ENCODE measurements at regions not wholly inside any gene's neighbourhood (a gene's known extent, or its start where the extent isn't known, plus 50 kb on each side); places are given as distances from the start of the nearest gene placed in this dataset.

DNA sequence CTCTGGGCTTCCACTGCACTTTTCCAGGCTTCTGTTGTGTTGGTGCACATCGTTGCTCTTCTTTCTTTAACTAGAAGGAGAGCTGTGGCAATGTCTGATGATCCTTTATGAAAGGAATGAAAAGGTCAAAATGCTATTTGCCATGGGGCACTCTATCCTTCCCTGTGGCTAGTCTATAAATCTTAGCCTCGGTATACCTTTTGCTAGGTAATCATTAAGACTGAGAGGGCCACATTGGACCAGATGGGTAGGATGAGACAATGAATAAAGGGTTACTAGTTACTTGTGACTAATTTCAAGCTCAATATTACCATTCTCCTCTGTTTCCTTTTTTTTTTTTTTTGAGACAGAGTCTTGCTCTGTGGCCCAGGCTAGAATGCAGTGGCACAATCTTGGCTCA lies 89.4 kb upstream of the C1orf87 start:
- H3K4me1 ChIP-seq (ENCODE audit: control insufficient read depth, low read depth, low read length): no peaks in the 10 kb centered on the region
- H3K9me3 ChIP-seq (ENCODE audit: control insufficient read depth, low read depth, low read length): no peaks in the 10 kb centered on the region
- H3K27me3 ChIP-seq (ENCODE audit: control insufficient read depth, insufficient read depth, low read length): no peaks in the 10 kb centered on the region
- no peaks in the 10 kb centered on the region for H3K36me3 ChIP-seq (ENCODE audit: control insufficient read depth, low read depth, low read length)
- no peak overlapping the region for H3K4me3 ChIP-seq (ENCODE audit: low read length)
- H3K9ac ChIP-seq (ENCODE audit: low read length): no peak overlapping the region
- no peak overlapping the region for H3K27ac ChIP-seq (ENCODE audit: low read length)

- Histone ChIP-seq H3K4me1 (ENCODE audit: control insufficient read depth, low read depth, low read length) (no peaks in the 10 kb centered on the region), H3K9ac (ENCODE audit: low read length) (no peak overlapping the region), H3K27ac (ENCODE audit: low read length) (no peak overlapping the region), H3K36me3 (ENCODE audit: control insufficient read depth, low read depth, low read length) (no peaks in the 10 kb centered on the region), H3K27me3 (ENCODE audit: control insufficient read depth, insufficient read depth, low read length) (no peaks in the 10 kb centered on the region), H3K9me3 (ENCODE audit: control insufficient read depth, low read depth, low read length) (no peaks in the 10 kb centered on the region), H3K4me3 (ENCODE audit: low read length) (no peak overlapping the region)
Observed at GRCh38 chr1:60160141-60160540, 86.6 kb upstream of the C1orf87 start.

- Histone ChIP-seq H3K4me3 (ENCODE audit: low read length) (no peak overlapping the region), H3K27me3 (ENCODE audit: control insufficient read depth, insufficient read depth, low read length) (no peaks in the 10 kb centered on the region), H3K9ac (ENCODE audit: low read length) (no peak overlapping the region), H3K36me3 (ENCODE audit: control insufficient read depth, low read depth, low read length) (no peaks in the 10 kb centered on the region), H3K4me1 (ENCODE audit: control insufficient read depth, low read depth, low read length) (peaks cover 9% of the 10 kb centered on the region), H3K27ac (ENCODE audit: low read length) (no peak overlapping the region), H3K9me3 (ENCODE audit: control insufficient read depth, low read depth, low read length) (no peaks in the 10 kb centered on the region)
Observed at GRCh38 chr1:60156371-60156770, 82.8 kb upstream of the C1orf87 start.

DNA sequence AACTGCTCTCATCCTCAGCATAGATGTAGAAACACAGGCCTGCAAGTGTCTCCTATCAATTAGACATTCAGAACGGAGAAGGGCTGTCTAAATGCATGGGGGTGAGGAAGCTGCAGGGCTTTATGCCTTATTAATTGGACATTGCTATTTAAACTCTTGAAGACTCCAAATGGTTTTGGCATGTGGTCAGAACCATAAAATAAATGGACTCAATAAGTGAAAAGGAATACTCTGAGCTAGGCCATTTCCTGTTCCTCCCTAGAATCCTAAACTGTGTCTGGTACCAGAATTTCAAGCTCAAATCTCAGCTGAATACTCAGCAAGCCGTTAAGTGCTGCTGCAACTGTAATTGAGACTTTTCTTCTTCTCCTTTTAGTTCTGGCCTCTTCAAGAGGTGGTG lies 80.4 kb upstream of the C1orf87 start:
- Histone ChIP-seq H3K36me3 (ENCODE audit: control insufficient read depth, low read depth, low read length) (no peaks in the 10 kb centered on the region), H3K27ac (ENCODE audit: low read length) (no peak overlapping the region), H3K4me3 (ENCODE audit: low read length) (no peak overlapping the region), H3K9me3 (ENCODE audit: control insufficient read depth, low read depth, low read length) (no peaks in the 10 kb centered on the region), H3K27me3 (ENCODE audit: control insufficient read depth, insufficient read depth, low read length) (no peaks in the 10 kb centered on the region), H3K9ac (ENCODE audit: low read length) (no peak overlapping the region), H3K4me1 (ENCODE audit: control insufficient read depth, low read depth, low read length) (peaks cover 9% of the 10 kb centered on the region)

- Histone ChIP-seq H3K27me3 (ENCODE audit: control insufficient read depth, insufficient read depth, low read length) (no peaks in the 10 kb centered on the region), H3K4me1 (ENCODE audit: control insufficient read depth, low read depth, low read length) (peaks cover 9% of the 10 kb centered on the region), H3K9ac (ENCODE audit: low read length) (no peak overlapping the region), H3K9me3 (ENCODE audit: control insufficient read depth, low read depth, low read length) (no peaks in the 10 kb centered on the region), H3K4me3 (ENCODE audit: low read length) (no peak overlapping the region), H3K27ac (ENCODE audit: low read length) (no peak overlapping the region), H3K36me3 (ENCODE audit: control insufficient read depth, low read depth, low read length) (no peaks in the 10 kb centered on the region)
Observed at GRCh38 chr1:60152891-60153290, 79.3 kb upstream of the C1orf87 start.

- no peak overlapping the region for H3K9ac ChIP-seq (ENCODE audit: low read length)
- H3K36me3 ChIP-seq (ENCODE audit: control insufficient read depth, low read depth, low read length): no peaks in the 10 kb centered on the region
- no peaks in the 10 kb centered on the region for H3K27me3 ChIP-seq (ENCODE audit: control insufficient read depth, insufficient read depth, low read length)
- peaks cover 9% of the 10 kb centered on the region for H3K4me1 ChIP-seq (ENCODE audit: control insufficient read depth, low read depth, low read length)
- no peaks in the 10 kb centered on the region for H3K9me3 ChIP-seq (ENCODE audit: control insufficient read depth, low read depth, low read length)
- H3K27ac ChIP-seq (ENCODE audit: low read length): no peak overlapping the region
- no peak overlapping the region for H3K4me3 ChIP-seq (ENCODE audit: low read length)
Observed at GRCh38 chr1:60151311-60151710, 77.7 kb upstream of the C1orf87 start.

DNA sequence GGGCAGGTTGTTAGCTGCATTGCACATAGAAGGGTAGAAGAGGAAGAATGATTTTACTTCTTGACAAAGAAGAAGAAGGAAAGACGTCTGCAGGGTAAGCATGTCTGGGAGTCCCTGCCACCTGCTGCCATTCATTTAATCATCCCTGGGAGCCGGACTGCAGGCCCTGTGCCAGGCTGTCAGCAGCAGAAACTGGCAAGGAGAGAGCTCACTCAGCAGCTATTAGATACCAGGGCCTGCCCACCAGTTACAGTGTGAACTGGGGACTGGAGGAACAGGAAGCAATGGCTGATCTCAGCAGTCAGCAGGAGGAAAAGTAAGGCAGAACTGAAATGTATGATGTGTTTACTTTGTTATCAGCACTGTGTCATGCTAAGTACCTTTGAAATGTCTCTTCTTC lies 75.7 kb upstream of the C1orf87 start:
- Histone ChIP-seq H3K27ac (ENCODE audit: low read length) (no peak overlapping the region), H3K9ac (ENCODE audit: low read length) (no peak overlapping the region), H3K9me3 (ENCODE audit: control insufficient read depth, low read depth, low read length) (no peaks in the 10 kb centered on the region), H3K27me3 (ENCODE audit: control insufficient read depth, insufficient read depth, low read length) (no peaks in the 10 kb centered on the region), H3K4me1 (ENCODE audit: control insufficient read depth, low read depth, low read length) (peaks cover 9% of the 10 kb centered on the region), H3K36me3 (ENCODE audit: control insufficient read depth, low read depth, low read length) (no peaks in the 10 kb centered on the region), H3K4me3 (ENCODE audit: low read length) (no peak overlapping the region)

DNA sequence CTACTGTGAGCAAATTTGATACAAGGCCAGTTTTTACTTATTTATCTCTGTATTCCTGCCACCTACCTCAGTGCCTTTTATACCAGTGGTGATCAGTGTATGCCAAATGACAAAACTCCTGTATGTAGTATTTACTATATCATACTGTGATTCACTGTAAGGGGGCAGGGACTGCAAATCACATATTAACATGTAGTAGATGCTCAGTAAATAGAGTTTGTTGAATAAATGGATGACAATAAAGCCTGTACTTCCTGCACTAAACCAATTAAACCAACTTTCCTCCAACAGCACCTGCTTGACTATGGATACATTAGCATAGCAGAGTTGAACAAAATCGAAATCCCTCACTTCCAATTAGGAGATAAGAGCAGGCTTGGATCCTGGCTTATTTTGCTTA lies 73.3 kb upstream of the C1orf87 start:
- Histone ChIP-seq H3K36me3 (ENCODE audit: control insufficient read depth, low read depth, low read length) (no peaks in the 10 kb centered on the region), H3K4me3 (ENCODE audit: low read length) (no peak overlapping the region), H3K4me1 (ENCODE audit: control insufficient read depth, low read depth, low read length) (no peaks in the 10 kb centered on the region), H3K27ac (ENCODE audit: low read length) (no peak overlapping the region), H3K9ac (ENCODE audit: low read length) (no peak overlapping the region), H3K27me3 (ENCODE audit: control insufficient read depth, insufficient read depth, low read length) (no peaks in the 10 kb centered on the region), H3K9me3 (ENCODE audit: control insufficient read depth, low read depth, low read length) (no peaks in the 10 kb centered on the region)

DNA sequence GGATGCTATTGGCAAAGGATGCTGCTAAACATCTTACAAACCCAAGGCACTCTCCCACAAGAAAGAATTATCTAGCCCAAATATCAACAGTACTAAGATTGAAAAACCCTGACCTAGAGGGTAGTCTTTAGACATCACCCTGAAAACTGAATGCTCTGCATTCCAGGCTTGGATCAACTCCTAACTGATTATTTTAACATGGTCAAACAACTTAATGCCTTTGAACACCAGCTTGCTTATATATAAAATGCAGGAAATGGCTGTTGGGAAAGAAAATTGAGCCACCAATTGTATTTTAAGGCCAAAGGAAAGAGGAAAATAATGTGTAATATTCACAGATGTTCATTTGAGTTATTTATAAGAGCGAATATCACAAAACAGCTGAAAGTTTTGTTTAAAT lies 72.2 kb upstream of the C1orf87 start:
- Histone ChIP-seq H3K4me1 (ENCODE audit: control insufficient read depth, low read depth, low read length) (no peaks in the 10 kb centered on the region), H3K9ac (ENCODE audit: low read length) (no peak overlapping the region), H3K4me3 (ENCODE audit: low read length) (no peak overlapping the region), H3K27me3 (ENCODE audit: control insufficient read depth, insufficient read depth, low read length) (no peaks in the 10 kb centered on the region), H3K27ac (ENCODE audit: low read length) (no peak overlapping the region), H3K36me3 (ENCODE audit: control insufficient read depth, low read depth, low read length) (no peaks in the 10 kb centered on the region), H3K9me3 (ENCODE audit: control insufficient read depth, low read depth, low read length) (no peaks in the 10 kb centered on the region)

DNA sequence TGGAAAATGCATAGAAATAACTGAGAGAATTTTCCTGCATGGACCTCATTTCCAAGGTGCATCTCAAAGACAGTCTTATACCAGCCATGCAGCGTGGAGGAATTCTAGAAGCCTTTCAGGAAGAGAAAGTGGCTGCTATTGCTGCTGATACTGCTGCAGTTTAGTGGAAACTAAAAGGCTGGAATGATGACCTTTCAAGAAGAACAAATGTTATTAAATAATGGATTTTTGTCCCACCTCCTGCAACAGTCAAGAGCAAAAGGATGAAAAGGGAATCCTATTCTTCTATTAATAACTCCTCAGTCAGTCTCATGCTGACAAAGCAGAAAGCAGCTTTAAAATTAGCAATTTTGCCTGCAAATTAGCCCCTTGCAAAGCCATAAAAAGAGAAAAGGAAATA lies 68.2 kb upstream of the C1orf87 start:
- H3K4me3 ChIP-seq (ENCODE audit: low read length): no peak overlapping the region
- no peaks in the 10 kb centered on the region for H3K36me3 ChIP-seq (ENCODE audit: control insufficient read depth, low read depth, low read length)
- H3K27me3 ChIP-seq (ENCODE audit: control insufficient read depth, insufficient read depth, low read length): no peaks in the 10 kb centered on the region
- H3K27ac ChIP-seq (ENCODE audit: low read length): no peak overlapping the region
- H3K4me1 ChIP-seq (ENCODE audit: control insufficient read depth, low read depth, low read length): no peaks in the 10 kb centered on the region
- no peak overlapping the region for H3K9ac ChIP-seq (ENCODE audit: low read length)
- H3K9me3 ChIP-seq (ENCODE audit: control insufficient read depth, low read depth, low read length): no peaks in the 10 kb centered on the region

DNA sequence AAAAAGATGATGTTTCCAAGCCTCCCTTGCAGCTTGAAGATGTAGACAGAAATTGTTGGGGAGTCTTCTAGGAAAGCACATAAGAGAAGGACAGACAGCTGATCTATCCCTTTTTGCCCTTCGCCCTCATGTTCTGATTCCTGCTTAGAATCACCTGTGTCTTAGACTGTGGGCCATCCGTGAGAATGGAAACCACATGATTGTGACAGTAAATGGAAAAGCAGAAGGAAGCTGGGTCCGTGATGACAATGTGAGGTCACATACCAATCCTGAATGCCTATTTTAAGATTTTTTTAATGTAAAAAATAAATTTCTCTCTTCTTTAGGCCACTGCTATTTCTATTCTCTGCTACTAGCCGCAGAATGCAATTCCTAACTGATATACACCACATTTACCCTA lies 67.7 kb upstream of the C1orf87 start:
- no peaks in the 10 kb centered on the region for H3K36me3 ChIP-seq (ENCODE audit: control insufficient read depth, low read depth, low read length)
- no peaks in the 10 kb centered on the region for H3K4me1 ChIP-seq (ENCODE audit: control insufficient read depth, low read depth, low read length)
- no peak overlapping the region for H3K9ac ChIP-seq (ENCODE audit: low read length)
- H3K27me3 ChIP-seq (ENCODE audit: control insufficient read depth, insufficient read depth, low read length): no peaks in the 10 kb centered on the region
- no peaks in the 10 kb centered on the region for H3K9me3 ChIP-seq (ENCODE audit: control insufficient read depth, low read depth, low read length)
- H3K27ac ChIP-seq (ENCODE audit: low read length): no peak overlapping the region
- no peak overlapping the region for H3K4me3 ChIP-seq (ENCODE audit: low read length)

GRCh38 chr1:60137406-60137805 lies 63.8 kb upstream of the C1orf87 start:
- Histone ChIP-seq H3K27me3 (ENCODE audit: control insufficient read depth, insufficient read depth, low read length) (no peaks in the 10 kb centered on the region), H3K4me3 (ENCODE audit: low read length) (no peak overlapping the region), H3K9ac (ENCODE audit: low read length) (no peak overlapping the region), H3K9me3 (ENCODE audit: control insufficient read depth, low read depth, low read length) (no peaks in the 10 kb centered on the region), H3K4me1 (ENCODE audit: control insufficient read depth, low read depth, low read length) (no peaks in the 10 kb centered on the region), H3K36me3 (ENCODE audit: control insufficient read depth, low read depth, low read length) (no peaks in the 10 kb centered on the region), H3K27ac (ENCODE audit: low read length) (no peak overlapping the region)
